GM18858 (cell line): ENCODE measurements at regions not wholly inside any gene's neighbourhood (a gene's known extent, or its start where the extent isn't known, plus 50 kb on each side); places are given as distances from the start of the nearest gene placed in this dataset.
A peak's percentile ranks its signal among the peaks of the same experiment; 100 is the strongest.
"Not testable (repeated sequence)": the region's sequence is repeated elsewhere in the genome, so short reads cannot be mapped to it uniquely, and the experiment has no call there.

Experiments used
- ATAC-seq: cut with Tn5 transposase; IDR thresholded peaks from one replicate; pipeline ENCODE4 v1.9.1; 2021; ENCODE audit not compliant: unreplicated experiment

DNA sequence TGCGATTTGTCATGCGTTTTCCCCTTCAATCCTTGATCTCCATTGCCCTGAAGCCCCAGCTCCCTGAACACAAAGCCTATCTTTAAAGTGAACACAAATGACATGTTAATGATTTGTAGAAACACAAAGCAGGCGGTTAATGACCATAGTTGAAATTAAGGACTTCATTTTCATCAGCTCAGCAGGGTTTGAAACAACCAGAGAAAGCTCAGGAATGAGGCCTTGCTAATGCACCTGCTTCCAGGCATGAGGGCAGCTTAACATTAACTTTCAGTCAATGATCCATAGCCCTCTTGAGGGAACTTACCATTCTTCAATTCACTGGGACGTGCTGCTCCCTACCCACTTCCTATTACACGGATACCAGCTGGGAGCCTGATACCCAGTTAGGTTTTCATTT, 427.2 kb upstream of the CBLB start:
- ATAC-seq, result no peak

DNA sequence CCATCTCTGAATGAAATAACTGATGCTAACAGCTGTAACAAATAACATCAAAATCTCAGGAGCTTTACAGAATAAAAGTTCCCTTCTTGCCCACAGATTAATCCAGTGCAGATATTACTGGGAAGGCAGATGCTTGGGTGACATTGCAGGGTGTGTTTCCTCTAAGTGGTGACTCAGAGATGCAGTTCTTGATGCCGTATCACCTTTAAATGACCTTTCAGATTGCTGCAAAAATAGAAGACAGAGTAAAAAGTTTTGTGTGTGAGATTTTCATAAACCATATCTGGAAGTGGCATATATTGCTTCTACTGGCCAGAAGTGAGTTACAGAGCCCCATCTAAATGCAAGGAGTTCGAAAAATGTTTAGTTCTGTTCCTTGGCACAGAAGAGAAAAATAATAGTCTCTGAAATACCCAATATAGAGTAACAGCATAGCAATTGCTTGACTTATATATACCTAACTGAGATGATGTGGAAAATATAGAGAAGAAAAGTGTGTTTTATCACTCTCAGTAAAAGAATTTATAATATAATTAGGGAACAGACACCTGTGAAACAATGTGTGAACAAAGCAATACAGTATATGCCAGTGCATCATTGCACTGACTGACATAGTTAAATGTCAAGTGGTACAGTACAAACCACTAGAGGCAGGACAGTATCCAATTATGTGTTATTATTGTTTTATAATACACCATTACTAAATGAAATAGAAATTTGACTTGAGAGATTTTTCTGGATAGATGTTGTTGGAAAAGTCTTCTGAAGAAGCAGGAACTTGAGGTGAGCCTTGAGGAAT, 430.7 kb upstream of the CBLB start:
- ATAC-seq, result peak; percentile 65

GRCh38 chr3:106302451-106303221, 433.8 kb upstream of the CBLB start:
- peak; percentile 83 for ATAC-seq

DNA sequence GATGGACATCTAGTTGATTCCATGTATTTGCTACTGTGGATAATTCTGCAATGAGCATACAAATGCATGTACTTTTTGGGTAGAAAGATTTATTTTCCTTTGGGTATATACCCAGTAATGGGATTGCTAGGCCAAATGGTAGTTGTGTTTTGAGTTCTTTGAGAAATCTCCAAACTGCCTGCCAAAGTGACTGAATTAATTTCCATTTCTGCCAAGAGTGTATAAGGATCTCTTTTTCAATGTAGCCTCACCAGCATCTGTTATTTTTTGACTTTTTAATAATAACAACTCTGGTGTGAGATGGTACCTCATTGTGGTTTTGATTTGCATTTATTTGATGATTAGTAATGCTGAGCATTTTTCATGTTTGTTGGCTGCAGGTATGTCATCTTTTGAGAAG, 435.0 kb upstream of the CBLB start:
- ATAC-seq, result no peak

DNA sequence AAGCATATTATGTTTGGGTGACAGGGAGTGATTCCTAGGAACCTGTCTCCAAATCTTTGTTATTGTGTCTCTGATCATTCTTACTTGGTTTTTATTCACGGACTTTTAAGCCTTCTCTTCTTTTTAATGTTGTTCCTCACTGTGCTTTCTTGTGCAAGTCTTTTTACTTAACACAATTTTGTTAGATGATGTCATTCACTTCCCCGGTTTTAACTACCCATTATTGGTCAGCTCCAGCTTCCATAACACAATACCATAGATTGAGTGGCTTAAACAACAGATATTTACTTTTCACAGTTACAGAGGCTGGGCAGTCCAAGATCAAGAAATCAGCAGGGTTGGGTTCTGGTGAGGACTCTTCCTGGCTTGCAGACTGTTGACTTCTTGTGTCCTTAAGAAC, 436.3 kb upstream of the CBLB start:
- ATAC-seq, result no peak

DNA sequence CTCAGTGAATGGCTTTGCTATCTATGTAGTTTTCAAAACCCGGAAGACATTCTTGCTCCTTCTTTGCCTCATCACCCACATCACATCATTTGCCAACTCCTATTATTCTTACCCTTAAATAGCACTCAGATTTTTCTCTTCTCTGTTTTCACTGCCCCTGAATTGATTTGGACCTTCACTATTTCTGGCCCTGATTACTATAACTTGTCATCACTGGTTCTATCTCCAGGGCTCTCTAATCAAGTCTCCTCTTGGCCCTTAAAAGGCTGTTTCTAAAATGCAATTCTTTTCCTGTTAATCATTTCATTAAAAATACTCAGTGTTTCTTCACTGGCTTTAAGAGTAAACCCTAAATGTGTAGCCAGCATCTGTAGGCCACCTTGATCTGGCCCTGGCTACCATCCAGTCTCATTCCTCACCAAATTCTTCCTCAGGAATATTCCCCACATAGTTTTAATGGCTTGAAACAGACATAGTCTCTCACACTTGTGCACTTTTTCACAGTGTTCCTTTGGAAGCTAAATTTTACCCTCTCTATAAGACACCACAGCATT, 437.1 kb upstream of the CBLB start:
- no peak for ATAC-seq

DNA sequence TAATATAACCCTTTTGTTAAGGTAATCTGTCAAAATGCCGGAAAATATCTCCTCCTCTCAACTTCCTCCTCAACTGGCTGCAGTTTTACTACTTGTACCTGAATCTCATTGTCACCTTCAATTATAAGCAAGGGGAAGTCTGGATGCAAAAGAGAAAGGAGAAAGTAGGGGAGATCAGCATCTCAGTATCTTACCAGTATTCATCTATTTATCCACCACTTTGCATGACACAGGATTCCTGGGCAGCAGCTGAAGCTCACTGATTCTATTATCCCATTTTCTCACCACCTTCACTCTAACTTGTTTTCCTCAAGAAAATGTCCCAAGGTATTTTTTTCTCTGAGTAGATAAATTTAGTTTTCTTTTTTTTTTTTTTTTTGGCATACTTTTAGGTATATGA, 440.5 kb upstream of the CBLB start:
- ATAC-seq, result no peak

DNA sequence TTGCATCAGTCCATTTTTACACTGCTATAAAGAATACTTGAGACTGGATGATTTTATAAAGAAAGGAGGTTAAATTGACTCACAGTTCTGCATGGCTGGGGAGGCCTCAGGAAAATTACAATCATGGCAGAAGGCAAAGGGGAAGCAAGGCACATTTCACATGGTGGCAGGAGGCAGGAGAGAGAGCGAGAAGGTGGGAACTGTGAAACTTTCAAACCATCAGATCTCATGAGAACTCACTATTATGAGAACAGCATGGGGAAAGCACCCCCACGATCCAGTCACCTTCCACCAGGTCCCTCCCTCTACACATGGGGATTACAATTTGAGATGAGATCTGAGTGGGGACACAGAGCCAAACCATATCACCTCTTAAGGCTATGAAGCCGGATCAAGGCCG, 441.0 kb upstream of the CBLB start:
- ATAC-seq, result not testable (repeated sequence)

- no peak for ATAC-seq
Observed at GRCh38 chr3:106317141-106318055, 448.6 kb upstream of the CBLB start.

- not testable (repeated sequence) for ATAC-seq
Observed at GRCh38 chr3:106321438-106321837, 452.6 kb upstream of the CBLB start.

- ATAC-seq, result no peak
Observed at GRCh38 chr3:106323586-106323985, 454.8 kb upstream of the CBLB start.

DNA sequence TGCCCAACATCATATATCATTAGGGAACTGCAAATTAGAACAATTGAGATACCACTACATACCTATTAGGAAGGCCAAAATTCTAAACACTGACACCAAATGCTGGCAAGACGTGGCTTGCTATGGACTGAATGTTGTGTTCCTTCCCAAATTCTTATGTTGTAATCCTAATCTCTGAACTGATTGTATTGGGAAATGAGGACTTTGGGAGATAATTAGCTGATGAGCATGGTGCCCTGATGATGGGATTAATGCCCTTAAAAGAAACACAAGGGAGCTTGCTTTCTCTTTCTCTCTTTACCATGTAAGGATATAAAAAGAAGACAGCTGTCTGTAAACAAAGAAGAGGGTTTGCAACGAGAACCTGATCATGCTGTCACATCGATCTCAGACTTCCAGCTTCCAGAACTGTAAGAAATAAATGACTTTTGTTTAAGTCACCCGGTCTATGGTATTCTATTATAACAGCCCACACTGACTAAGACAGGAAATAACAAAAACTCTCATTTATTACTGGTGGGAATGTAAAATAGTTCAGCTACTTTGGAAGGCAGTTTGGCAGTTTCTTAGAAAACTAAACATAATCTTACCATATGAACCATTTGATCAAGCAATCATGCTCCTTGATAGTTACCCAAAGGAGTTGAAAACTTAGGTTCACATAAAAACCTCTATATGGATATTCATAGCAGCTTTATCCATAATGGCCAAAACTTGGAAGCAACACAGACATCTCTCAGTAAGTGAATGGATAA, 458.3 kb upstream of the CBLB start:
- ATAC-seq, result no peak

DNA sequence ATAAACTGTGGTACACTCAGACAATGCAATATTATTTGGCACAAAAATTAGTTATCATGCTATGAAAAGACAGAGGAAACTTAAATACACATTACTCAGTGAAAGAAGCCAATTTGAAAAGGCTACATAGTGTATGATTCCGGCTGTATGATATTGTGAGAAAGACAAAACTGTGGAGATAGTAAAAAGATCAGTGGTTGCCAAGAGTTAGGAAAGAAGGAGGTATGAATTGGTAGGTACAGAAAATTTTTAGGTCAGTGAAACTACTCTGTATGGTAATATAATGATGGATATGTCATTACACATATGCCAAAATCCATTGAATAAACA, 458.8 kb upstream of the CBLB start:
- ATAC-seq, result no peak

- no peak for ATAC-seq
Observed at GRCh38 chr3:106328224-106328623, 459.4 kb upstream of the CBLB start.

- ATAC-seq, result no peak
Observed at GRCh38 chr3:106329521-106329920, 460.7 kb upstream of the CBLB start.

- no peak for ATAC-seq
Observed at GRCh38 chr3:106331636-106332035, 462.8 kb upstream of the CBLB start.

DNA sequence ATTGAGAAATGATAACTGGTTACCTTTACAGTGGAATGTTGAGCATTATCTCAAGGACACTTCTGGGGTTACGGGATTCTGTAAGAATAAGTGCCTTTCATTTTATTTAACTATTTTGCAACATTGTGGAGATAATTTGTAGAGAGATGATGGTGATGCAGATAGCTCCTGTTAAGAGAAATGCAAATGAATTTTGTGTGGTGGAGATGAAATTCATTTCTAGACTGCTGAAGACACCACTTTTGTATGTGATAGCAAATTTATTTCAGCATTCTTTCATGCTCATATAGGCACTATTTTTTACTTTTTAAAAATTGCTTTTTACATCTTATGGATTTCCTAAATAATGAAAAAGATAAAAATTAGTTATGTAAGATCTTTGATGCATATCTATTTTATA, 463.3 kb upstream of the CBLB start:
- no peak for ATAC-seq

- peak; percentile 36 for ATAC-seq
Observed at GRCh38 chr3:106332884-106333283, 464.1 kb upstream of the CBLB start.

DNA sequence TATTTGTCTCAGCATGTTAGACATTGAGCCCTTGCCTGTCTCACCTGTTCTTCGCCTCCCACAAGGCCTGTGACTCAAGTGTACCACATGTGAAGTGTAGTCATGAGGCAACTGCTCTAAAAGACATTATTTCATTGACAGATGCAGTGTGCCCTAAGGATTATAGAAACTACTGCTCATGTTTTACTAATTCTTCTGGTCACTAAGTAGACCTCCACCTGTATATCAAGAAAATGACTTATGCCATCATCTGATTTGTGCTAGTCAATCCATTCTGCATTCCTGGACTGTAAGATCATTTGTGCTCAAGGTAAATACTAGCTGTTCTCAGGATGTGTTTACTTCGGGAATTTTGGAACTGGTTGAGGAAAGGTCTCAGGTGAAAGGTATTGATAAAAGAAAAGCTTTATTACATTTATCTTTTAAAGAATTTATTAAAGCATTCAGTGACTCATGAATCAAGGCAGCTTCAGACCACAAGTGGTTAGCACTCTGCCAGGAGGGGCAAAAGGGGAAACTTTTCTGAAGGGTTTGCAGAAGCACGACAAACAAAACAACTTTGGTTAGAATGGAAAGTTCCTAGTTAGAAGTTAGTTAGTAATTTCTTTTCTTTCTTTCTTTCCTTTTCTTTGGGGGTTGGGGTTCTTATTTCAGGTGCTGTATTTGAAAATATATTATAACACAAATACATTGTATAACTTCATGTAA, 465.3 kb upstream of the CBLB start:
- peak; percentile 39 for ATAC-seq

GRCh38 chr3:106336619-106337018, 467.8 kb upstream of the CBLB start:
- no peak for ATAC-seq
